22Rv1 (cell line): ENCODE measurements at regions not wholly inside any gene's neighbourhood (a gene's known extent, or its start where the extent isn't known, plus 50 kb on each side); places are given as distances from the start of the nearest gene placed in this dataset.

Experiments used
- H3K27ac ChIP-seq: fragments of 450-650 bp; 2 replicates; pipeline ENCODE4 v1.5.1; 2017
- CTCF ChIP-seq: fragments of 450-650 bp; IDR thresholded peaks from 2 replicates; pipeline ENCODE4 v1.5.1; 2017; ENCODE audit warnings: mild to moderate bottlenecking
- ZFX ChIP-seq: fragments of 450-650 bp; IDR thresholded peaks from 2 replicates; pipeline ENCODE4 v1.6.1; 2017; ENCODE audit warnings: antibody characterized with exemption, borderline replicate concordance

GRCh38 chr1:200281201-200281835 is 128.5 kb downstream of the ZNF281 start:
- H3K27ac ChIP-seq = no peak overlapping the region
- no peak for TF ChIP-seq ZFX

- no peak overlapping the region for H3K27ac ChIP-seq
- no peak for TF ChIP-seq ZFX
- TF ChIP-seq CTCF = peak; percentile 93
Measured at GRCh38 chr1:200279810-200280411, 129.9 kb downstream of the ZNF281 start.

- TF ChIP-seq ZFX (no peak), CTCF (no peak)
- H3K27ac ChIP-seq = no peak overlapping the region
Measured at GRCh38 chr1:200275816-200276453, 133.9 kb downstream of the ZNF281 start.

- no peak for TF ChIP-seq CTCF
- TF ChIP-seq ZFX = no peak
Measured at GRCh38 chr1:200275415-200275814, 134.4 kb downstream of the ZNF281 start.

GRCh38 chr1:200274116-200274515 is 135.7 kb downstream of the ZNF281 start:
- H3K27ac ChIP-seq = no peak overlapping the region
- TF ChIP-seq ZFX = no peak
- no peak for TF ChIP-seq CTCF

More at GRCh38 chr1:200275415-200275814, 134.4 kb downstream of the ZNF281 start:
- no peak overlapping the region for H3K27ac ChIP-seq

GRCh38 chr1:200272481-200273068 is 137.3 kb downstream of the ZNF281 start:
- H3K27ac ChIP-seq = no peak overlapping the region
- TF ChIP-seq ZFX (no peak), CTCF (no peak)

- no peak overlapping the region for H3K27ac ChIP-seq
- TF ChIP-seq ZFX (no peak), CTCF (no peak)
Measured at GRCh38 chr1:200269256-200269655, 140.6 kb downstream of the ZNF281 start.
